Breast epithelium (tissue), 4 donors: ENCODE measurements at regions not wholly inside any gene's neighbourhood (a gene's known extent, or its start where the extent isn't known, plus 50 kb on each side); places are given as distances from the start of the nearest gene placed in this dataset.
A peak's percentile ranks its signal among the peaks of the same experiment; 100 is the strongest.

Source experiments
- DNase-seq, 2 donors: peaks; one replicate each; pipeline ENCODE4 v3.0.0-alpha.2; 2019; ENCODE audit warnings: low spot score in 2 of 2
- H3K27ac ChIP-seq, 2 donors: fragments of 200-600 bp; sonication (generic) in 1 of 2; one replicate each; pipeline ENCODE4 v1.5.1; 2016 to 2019; ENCODE audit warnings: mild to moderate bottlenecking in 1 of 2
- H3K27me3 ChIP-seq, 2 donors: fragments of 200-600 bp; sonication (generic) in 1 of 2; one replicate each; pipeline versions ENCODE4 v1.5.1 to v1.6.0; 2017 to 2019; ENCODE audit warnings: control low read depth in 1 of 2, mild to moderate bottlenecking in 1 of 2
- H3K36me3 ChIP-seq: fragments of 200-600 bp; one replicate; pipeline ENCODE4 v1.5.1; 2019
- H3K4me1 ChIP-seq, 2 donors: fragments of 200-600 bp; sonication (generic); one replicate each; pipeline ENCODE4 v1.5.1; 2016 to 2019; ENCODE audit warnings: control low read depth in 1 of 2
- H3K4me3 ChIP-seq, 3 donors: fragments of 200-600 bp; sonication (generic); 1 replicate in 2 of 3; 2 replicates in 1 of 3; pipeline ENCODE4 v1.5.1; 2016 to 2019; ENCODE audit warnings: mild to moderate bottlenecking in 3 of 3, moderate library complexity in 2 of 3
- H3K9me3 ChIP-seq, 2 donors: fragments of 200-600 bp; sonication (generic) in 1 of 2; one replicate each; pipeline ENCODE4 v1.5.1; 2016 to 2019; ENCODE audit warnings: control low read depth in 1 of 2
- CTCF ChIP-seq, 3 donors: fragments of 450-650 bp; IDR thresholded peaks; one replicate each; pipeline ENCODE4 v1.5.1; 2016 to 2017; ENCODE audit warnings: antibody characterized with exemption in 3 of 3, mild to moderate bottlenecking in 3 of 3, moderate library complexity in 3 of 3
- POLR2A ChIP-seq: fragments of 450-650 bp; IDR thresholded peaks from one replicate; pipeline ENCODE4 v1.6.1; 2016; ENCODE audit warnings: antibody characterized with exemption, mild to moderate bottlenecking, moderate library complexity
- POLR2AphosphoS5 ChIP-seq, 3 donors: sonication (generic); formaldehyde crosslinking; IDR thresholded peaks; one replicate each; pipeline ENCODE4 v1.6.1; 2017; ENCODE audit warnings: antibody characterized with exemption in 3 of 3
- intact Hi-C: fragments of 100-400 bp; cut with DNase I; formaldehyde crosslinking; loops from one replicate; pipeline ENCODE4 v1.15.1; 2023; ENCODE audit warnings: low total_unique reads

GRCh38 chr10:110393866-110394265 is 89.1 kb upstream of the SMNDC1 start:
- H3K9me3 ChIP-seq: no peaks in the 10 kb centered on the region
- intact Hi-C loops: no loop called here
- H3K27me3 ChIP-seq: no peaks in the 10 kb centered on the region
- H3K4me3 ChIP-seq: no peak overlapping the region
- H3K4me1 ChIP-seq: peaks cover 0 to 11% of the 10 kb centered on the region in 2 donors
- no peak overlapping the region for H3K27ac ChIP-seq
- no peaks in the 10 kb centered on the region for H3K36me3 ChIP-seq
- no peak for DNase-seq
- TF ChIP-seq POLR2A: no peak
- no peak for TF ChIP-seq CTCF (IDR thresholded peaks at IDR 0.05)
- TF ChIP-seq POLR2AphosphoS5 (IDR thresholded peaks at IDR 0.05): no peak

GRCh38 chr10:110394296-110394695 is 89.6 kb upstream of the SMNDC1 start:
- no peak overlapping the region for H3K4me3 ChIP-seq
- no peak for DNase-seq
- H3K4me1 ChIP-seq: peaks cover 0 to 11% of the 10 kb centered on the region in 2 donors
- intact Hi-C loops: no loop called here
- no peaks in the 10 kb centered on the region for H3K27me3 ChIP-seq
- no peak for TF ChIP-seq POLR2A
- no peak for TF ChIP-seq POLR2AphosphoS5 (IDR thresholded peaks at IDR 0.05)
- no peak for TF ChIP-seq CTCF (IDR thresholded peaks at IDR 0.05)
- no peaks in the 10 kb centered on the region for H3K36me3 ChIP-seq
- H3K27ac ChIP-seq: no peak overlapping the region
- no peaks in the 10 kb centered on the region for H3K9me3 ChIP-seq

- Histone ChIP-seq H3K4me3 (no peak overlapping the region), H3K27ac (no peak overlapping the region), H3K27me3 (no peaks in the 10 kb centered on the region), H3K36me3 (no peaks in the 10 kb centered on the region), H3K4me1 (peaks cover 0 to 11% of the 10 kb centered on the region in 2 donors), H3K9me3 (no peaks in the 10 kb centered on the region)
- TF ChIP-seq CTCF (IDR thresholded peaks at IDR 0.05): no peak
- TF ChIP-seq POLR2AphosphoS5 (IDR thresholded peaks at IDR 0.05): no peak
- no peak for TF ChIP-seq POLR2A
- no peak for DNase-seq
- intact Hi-C loops: no loop called here
Measured at GRCh38 chr10:110394898-110395297, 90.2 kb upstream of the SMNDC1 start.

- H3K27ac ChIP-seq: peak overlapping the region; percentile 45 to 66
- DNase-seq: peak in 1 of 2 donors; percentile 44
- intact Hi-C loops: no loop called here
Measured at GRCh38 chr10:110395350-110396283, 90.9 kb upstream of the SMNDC1 start.

GRCh38 chr10:110396284-110396651 is 91.5 kb upstream of the SMNDC1 start:
- Histone ChIP-seq H3K4me1 (peaks cover 0 to 11% of the 10 kb centered on the region in 2 donors), H3K4me3 (no peak overlapping the region), H3K27me3 (no peaks in the 10 kb centered on the region), H3K27ac (peak overlapping the region; percentile 45 to 66), H3K9me3 (no peaks in the 10 kb centered on the region), H3K36me3 (no peaks in the 10 kb centered on the region)
- no peak for TF ChIP-seq POLR2AphosphoS5 (IDR thresholded peaks at IDR 0.05)
- no peak for TF ChIP-seq POLR2A
- TF ChIP-seq CTCF (IDR thresholded peaks at IDR 0.05): no peak
- DNase-seq: no peak
- intact Hi-C loops: no loop called here

More at GRCh38 chr10:110395350-110396283, 90.9 kb upstream of the SMNDC1 start:
- Histone ChIP-seq H3K4me3 (no peak overlapping the region), H3K36me3 (no peaks in the 10 kb centered on the region), H3K9me3 (no peaks in the 10 kb centered on the region), H3K4me1 (peaks cover 0 to 11% of the 10 kb centered on the region in 2 donors), H3K27me3 (no peaks in the 10 kb centered on the region)
- TF ChIP-seq POLR2A: no peak
- peak in 1 of 3 donors; percentile 7 for TF ChIP-seq POLR2AphosphoS5 (IDR thresholded peaks at IDR 0.05)
